Stomach (tissue), 4 donors: ENCODE measurements at regions not wholly inside any gene's neighbourhood (a gene's known extent, or its start where the extent isn't known, plus 50 kb on each side); places are given as distances from the start of the nearest gene placed in this dataset.

Experiments
- CTCF ChIP-seq, 7 experiments: fragments of 450-650 bp in 4 of 7; fragments of 200-600 bp in 3 of 7; sonication (generic) in 3 of 7; IDR thresholded peaks; one replicate each; pipeline ENCODE4 v1.5.1; 2016 to 2019; ENCODE audit warnings: antibody characterized with exemption in 7 of 7, control low read depth in 2 of 7, mild to moderate bottlenecking in 1 of 7
- POLR2A ChIP-seq, 4 donors: fragments of 450-650 bp; IDR thresholded peaks; one replicate each; pipeline ENCODE4 v1.6.1; 2016; ENCODE audit warnings: antibody characterized with exemption in 4 of 4, control low read depth in 2 of 4, mild to moderate bottlenecking in 1 of 4, moderate library complexity in 1 of 4
- POLR2AphosphoS5 ChIP-seq, 3 donors: sonication (generic); formaldehyde crosslinking; IDR thresholded peaks; one replicate each; pipeline ENCODE4 v1.6.1; 2016; ENCODE audit warnings: antibody characterized with exemption in 3 of 3

GRCh38 chr20:12942123-12942522 lies 66.6 kb upstream of the SPTLC3 start:
- TF ChIP-seq CTCF (IDR thresholded peaks at IDR 0.05) (no peak), POLR2A (IDR thresholded peaks at IDR 0.05) (no peak), POLR2AphosphoS5 (IDR thresholded peaks at IDR 0.05) (no peak)
